Brain microvascular endothelial cell (primary cell): ENCODE measurements at regions not wholly inside any gene's neighbourhood (a gene's known extent, or its start where the extent isn't known, plus 50 kb on each side); places are given as distances from the start of the nearest gene placed in this dataset.

ENCODE experiments used
- DNase-seq: peaks from one replicate; pipeline ENCODE4 v3.0.0-alpha.2; 2020
- H3K27ac ChIP-seq: fragments of 250-450 bp; sonication (Bioruptor Pico); 2 replicates; pipeline ENCODE4 v1.5.1; 2020; ENCODE audit warnings: mild to moderate bottlenecking, moderate library complexity
- H3K27me3 ChIP-seq: fragments of 250-450 bp; sonication (Bioruptor Pico); replicated peaks from 2 replicates; pipeline ENCODE4 v1.5.1; 2020; ENCODE audit warnings: mild to moderate bottlenecking
- H3K36me3 ChIP-seq: fragments of 250-450 bp; sonication (Bioruptor Pico); replicated peaks from 2 replicates; pipeline ENCODE4 v1.5.1; 2020; ENCODE audit warnings: mild to moderate bottlenecking
- H3K4me3 ChIP-seq: 2 replicates; pipeline ENCODE4 v1.5.1; 2011; ENCODE audit warnings: low read depth, mild to moderate bottlenecking, control low read depth, low read length, moderate library complexity
- in situ Hi-C: cut with HindIII; loops from 2 replicates; pipeline ENCODE4 v1.10.0; 2017; ENCODE audit warnings: low sequenced_read_pairs, low pct_ligation_motif_present
- TF ChIP-seq, protein P1 (sequence below): IDR thresholded peaks from 2 replicates; pipeline ENCODE4 v1.5.1; 2011; ENCODE audit warnings: low read depth, mild to moderate bottlenecking, moderate library complexity, low read length, control low read depth, inconsistent platforms; ENCODE audit errors: missing control alignments

DNA sequence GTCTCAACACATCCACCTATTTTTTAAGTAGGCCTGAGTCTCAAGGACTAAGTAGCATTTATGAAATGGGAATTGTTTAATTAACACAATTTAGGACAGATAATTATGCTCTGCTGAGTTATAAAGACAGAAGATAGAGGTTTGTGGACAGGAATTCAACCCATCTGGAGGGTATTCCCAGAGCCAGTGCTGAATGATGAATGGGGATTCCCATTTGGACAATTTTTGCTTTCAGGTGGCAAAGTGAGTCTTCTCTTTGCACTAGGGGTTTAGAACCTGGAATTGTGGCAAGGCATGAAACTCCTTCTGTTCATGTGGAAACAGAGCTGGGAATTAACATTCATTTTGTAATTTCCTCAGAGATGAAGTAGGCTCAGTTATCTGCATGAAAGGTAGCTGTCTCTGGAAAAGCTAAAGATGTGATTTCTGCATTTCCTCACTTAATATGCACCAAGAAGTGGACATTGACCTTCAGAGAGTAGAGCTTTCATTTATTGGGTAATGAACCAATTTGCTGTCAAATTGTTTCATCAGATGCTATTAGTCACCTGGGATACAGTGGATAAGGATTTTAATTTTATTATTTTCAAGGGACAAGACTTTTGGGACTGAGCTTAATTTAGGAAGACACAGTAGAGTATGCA, 212.1 kb upstream of the NRXN1 start:
- no peaks in the 10 kb centered on the region for H3K27me3 ChIP-seq
- H3K27ac ChIP-seq = no peak overlapping the region
- in situ Hi-C loops = no loop called here
- TF ChIP-seq, protein P1, sequence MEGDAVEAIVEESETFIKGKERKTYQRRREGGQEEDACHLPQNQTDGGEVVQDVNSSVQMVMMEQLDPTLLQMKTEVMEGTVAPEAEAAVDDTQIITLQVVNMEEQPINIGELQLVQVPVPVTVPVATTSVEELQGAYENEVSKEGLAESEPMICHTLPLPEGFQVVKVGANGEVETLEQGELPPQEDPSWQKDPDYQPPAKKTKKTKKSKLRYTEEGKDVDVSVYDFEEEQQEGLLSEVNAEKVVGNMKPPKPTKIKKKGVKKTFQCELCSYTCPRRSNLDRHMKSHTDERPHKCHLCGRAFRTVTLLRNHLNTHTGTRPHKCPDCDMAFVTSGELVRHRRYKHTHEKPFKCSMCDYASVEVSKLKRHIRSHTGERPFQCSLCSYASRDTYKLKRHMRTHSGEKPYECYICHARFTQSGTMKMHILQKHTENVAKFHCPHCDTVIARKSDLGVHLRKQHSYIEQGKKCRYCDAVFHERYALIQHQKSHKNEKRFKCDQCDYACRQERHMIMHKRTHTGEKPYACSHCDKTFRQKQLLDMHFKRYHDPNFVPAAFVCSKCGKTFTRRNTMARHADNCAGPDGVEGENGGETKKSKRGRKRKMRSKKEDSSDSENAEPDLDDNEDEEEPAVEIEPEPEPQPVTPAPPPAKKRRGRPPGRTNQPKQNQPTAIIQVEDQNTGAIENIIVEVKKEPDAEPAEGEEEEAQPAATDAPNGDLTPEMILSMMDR = no peak
- no peak for DNase-seq
- H3K4me3 ChIP-seq = no peak overlapping the region
- H3K36me3 ChIP-seq = no peaks in the 10 kb centered on the region

DNA sequence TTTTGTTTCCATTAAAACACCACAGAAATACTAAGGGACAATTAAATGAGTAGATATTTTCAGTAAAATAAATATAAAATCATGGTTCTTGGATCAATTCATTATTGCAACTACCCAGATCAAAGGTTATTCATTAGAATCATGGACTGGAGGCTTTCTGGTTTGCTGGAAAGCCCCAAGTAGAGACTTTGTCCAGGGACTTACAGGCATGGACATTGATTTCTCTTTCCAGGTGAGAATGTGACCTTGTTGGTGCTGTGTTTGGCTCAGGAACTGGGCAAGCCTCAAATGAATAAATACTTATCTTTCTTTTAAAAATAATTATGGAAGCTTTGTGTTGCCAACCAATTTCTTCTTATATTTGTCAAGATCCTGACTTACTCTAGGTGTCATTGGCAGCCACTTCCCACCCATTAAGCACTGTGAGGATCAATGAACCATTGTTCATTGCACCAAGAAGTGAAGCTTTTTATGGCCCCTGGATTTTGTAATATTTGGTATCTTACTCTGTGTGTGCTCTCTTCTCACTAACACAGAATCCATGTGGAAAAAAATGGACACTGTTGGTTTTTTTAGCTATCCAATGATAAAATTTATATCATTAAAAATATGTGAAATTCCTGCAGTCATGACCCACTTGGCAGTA, 205.8 kb upstream of the NRXN1 start:
- Histone ChIP-seq H3K27ac (no peak overlapping the region), H3K27me3 (no peaks in the 10 kb centered on the region), H3K4me3 (no peak overlapping the region), H3K36me3 (no peaks in the 10 kb centered on the region)
- no peak for DNase-seq
- TF ChIP-seq, protein P1 = no peak
- in situ Hi-C loops = no loop called here

- in situ Hi-C loops = no loop called here
- Histone ChIP-seq H3K27me3 (no peaks in the 10 kb centered on the region), H3K36me3 (no peaks in the 10 kb centered on the region), H3K27ac (no peak overlapping the region), H3K4me3 (no peak overlapping the region)
- TF ChIP-seq, protein P1 = no peak
- DNase-seq = no peak
Observed at GRCh38 chr2:51232027-51232426, 200.1 kb upstream of the NRXN1 start.

GRCh38 chr2:51231071-51231470, 199.1 kb upstream of the NRXN1 start:
- in situ Hi-C loops = no loop called here
- no peak for DNase-seq
- H3K36me3 ChIP-seq = no peaks in the 10 kb centered on the region
- TF ChIP-seq, protein P1 = no peak
- H3K4me3 ChIP-seq = no peak overlapping the region
- H3K27ac ChIP-seq = no peak overlapping the region
- H3K27me3 ChIP-seq = no peaks in the 10 kb centered on the region

DNA sequence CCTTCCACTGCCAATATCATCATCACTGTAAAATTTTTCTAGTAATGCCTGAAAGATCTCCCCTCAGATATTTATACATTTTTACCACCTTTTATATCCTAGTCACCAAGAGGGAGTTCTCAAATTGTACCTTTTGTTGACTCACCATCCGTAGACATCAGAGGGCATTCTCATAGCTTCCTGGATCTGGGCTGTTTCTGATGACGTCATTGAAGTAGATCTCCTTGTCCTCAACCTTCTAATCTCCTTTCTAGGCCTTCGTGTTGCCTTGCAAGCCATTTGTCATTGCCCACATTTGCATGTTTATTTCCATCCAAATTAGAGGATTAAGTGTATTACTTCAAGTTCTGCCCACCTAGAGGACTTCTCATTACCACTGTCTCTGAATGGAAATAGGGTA, 193.4 kb upstream of the NRXN1 start:
- in situ Hi-C loops = no loop called here
- no peak for DNase-seq
- H3K27ac ChIP-seq = no peak overlapping the region
- no peaks in the 10 kb centered on the region for H3K36me3 ChIP-seq
- H3K4me3 ChIP-seq = no peak overlapping the region
- TF ChIP-seq, protein P1 = no peak
- no peaks in the 10 kb centered on the region for H3K27me3 ChIP-seq
